Endothelial cell of umbilical vein (primary cell): ENCODE measurements at regions not wholly inside any gene's neighbourhood (a gene's known extent, or its start where the extent isn't known, plus 50 kb on each side); places are given as distances from the start of the nearest gene placed in this dataset.

Experiments used
- BruUV-seq: library from RNA; stranded (reverse); fragments of 400-500 nt; replicated peaks from 2 replicates; lab custom pipeline; 2021; lab: Mats Ljungman, UMichigan
- CTCF ChIA-PET: fragments of 300-600, 350-600 bp; sonication (Branson Sonifier 250); formaldehyde crosslinking; loops from one replicate; lab custom pipeline; 2021; ENCODE audit warnings: antibody characterized with exemption, inconsistent platforms; lab: Charles Lee
- POLR2A ChIA-PET: fragments of 300-600, 350-600 bp; sonication (Branson Sonifier 250); formaldehyde crosslinking; loops from one replicate; lab custom pipeline; 2021; ENCODE audit warnings: antibody characterized with exemption, inconsistent platforms; lab: Charles Lee
- DNase-seq: peaks from one replicate; pipeline ENCODE4 v3.0.0-alpha.2; 2011; ENCODE audit warnings: low read depth, low spot score
- FAIRE-seq: peaks from 2 replicates; lab custom pipeline; 2011; peaks lifted over from hg19 to GRCh38; lab: Jason Lieb, UNC
- H2AFZ ChIP-seq: 2 replicates; pipeline ENCODE4 v1.6.0; 2012; ENCODE audit warnings: low read depth, low read length, control low read depth, inconsistent platforms
- H3K27ac ChIP-seq: 2 replicates; pipeline ENCODE4 v1.5.1; 2011; ENCODE audit warnings: low read depth, mild to moderate bottlenecking, control low read depth, low read length, moderate library complexity; ENCODE audit not compliant: insufficient read depth
- H3K27me3 ChIP-seq, 2 experiments: 2 replicates each; pipeline versions ENCODE4 v1.6.0 to v1.6.1; 2011; ENCODE audit warnings: low read length in 2 of 2, mixed read lengths in 1 of 2; ENCODE audit not compliant: control insufficient read depth in 2 of 2, insufficient read depth in 2 of 2
- H3K36me3 ChIP-seq, 2 experiments: 2 replicates in 1 of 2; 3 replicates in 1 of 2; pipeline ENCODE4 v1.5.1; 2011; ENCODE audit warnings: low read length in 2 of 2, mild to moderate bottlenecking in 1 of 2, moderate library complexity in 1 of 2; ENCODE audit not compliant: control insufficient read depth in 2 of 2, insufficient read depth in 2 of 2; ENCODE audit errors: extremely low read depth in 1 of 2
- H3K4me1 ChIP-seq: 3 replicates; pipeline ENCODE4 v1.5.1; 2011; ENCODE audit warnings: mild to moderate bottlenecking, low read length; ENCODE audit not compliant: control insufficient read depth, insufficient read depth; ENCODE audit errors: extremely low read depth
- H3K4me2 ChIP-seq: 2 replicates; pipeline ENCODE4 v1.6.1; 2011; ENCODE audit warnings: low read length, control low read depth, mixed read lengths; ENCODE audit not compliant: insufficient read depth
- H3K4me3 ChIP-seq, 3 experiments: fragments of 200-600 bp in 1 of 3; sonication (generic), shearing (Covaris generic) in 1 of 3; replicated peaks in 1 of 3; 2 replicates each; pipeline ENCODE4 v1.5.1; 2011 to 2016; ENCODE audit warnings: control low read depth in 3 of 3, low read length in 3 of 3, mild to moderate bottlenecking in 2 of 3, inconsistent platforms in 1 of 3, low read depth in 1 of 3, moderate library complexity in 1 of 3; ENCODE audit not compliant: insufficient read depth in 1 of 3
- H3K79me2 ChIP-seq: 2 replicates; pipeline ENCODE4 v1.6.0; 2012; ENCODE audit warnings: low read length, inconsistent platforms; ENCODE audit not compliant: control insufficient read depth, insufficient read depth
- H3K9ac ChIP-seq: replicated peaks from 2 replicates; pipeline ENCODE3; 2011; ENCODE audit warnings: low read length, control low read depth; ENCODE audit not compliant: insufficient read depth; ENCODE audit errors: extremely low read depth
- H3K9me1 ChIP-seq: replicated peaks from 3 replicates; pipeline ENCODE4 v1.6.0; 2011; ENCODE audit warnings: mild to moderate bottlenecking, low read length; ENCODE audit not compliant: control insufficient read depth, insufficient read depth; ENCODE audit errors: extremely low read depth
- H3K9me3 ChIP-seq: replicated peaks from 2 replicates; pipeline ENCODE4 v1.5.1; 2012; ENCODE audit warnings: low read length, inconsistent platforms; ENCODE audit not compliant: control insufficient read depth, insufficient read depth
- H4K20me1 ChIP-seq: replicated peaks from 2 replicates; pipeline ENCODE3; 2011; ENCODE audit warnings: mild to moderate bottlenecking, low read length; ENCODE audit not compliant: control insufficient read depth, insufficient read depth; ENCODE audit errors: extremely low read depth
- EZH2 ChIP-seq: IDR thresholded peaks from 2 replicates; pipeline ENCODE4 v1.6.1; 2012; ENCODE audit warnings: borderline replicate concordance, low read depth, mild to moderate bottlenecking, moderate library complexity, low read length, inconsistent platforms; ENCODE audit not compliant: severe bottlenecking
- FOS ChIP-seq: IDR thresholded peaks from 2 replicates; pipeline ENCODE4 v1.6.1; 2011; ENCODE audit warnings: mild to moderate bottlenecking, low read length, moderate library complexity, borderline replicate concordance; ENCODE audit not compliant: insufficient read depth
- GATA2 ChIP-seq: IDR thresholded peaks from 2 replicates; pipeline ENCODE4 v1.7.0; 2011; ENCODE audit warnings: low read depth, mild to moderate bottlenecking, moderate library complexity, mixed read lengths, low read length; ENCODE audit not compliant: insufficient read length, insufficient read depth
- JUN ChIP-seq: IDR thresholded peaks from 2 replicates; pipeline ENCODE4 v1.6.1; 2011; ENCODE audit warnings: borderline replicate concordance, low read depth; ENCODE audit not compliant: insufficient read length, insufficient read depth
- MYC ChIP-seq: IDR thresholded peaks from one replicate; pipeline ENCODE4 v1.6.1; 2011; ENCODE audit warnings: mild to moderate bottlenecking, low read depth, low read length
- POLR2A ChIP-seq: IDR thresholded peaks from 2 replicates; pipeline ENCODE4 v1.6.1; 2012; ENCODE audit warnings: low read depth, mild to moderate bottlenecking, control low read depth, low read length
- POLR2AphosphoS5 ChIP-seq: IDR thresholded peaks from 2 replicates; pipeline ENCODE4 v1.6.1; 2012; ENCODE audit warnings: low read depth, mild to moderate bottlenecking, control low read depth, low read length, moderate library complexity; ENCODE audit not compliant: insufficient read depth
- dilution Hi-C: fragments of 300-500 bp; cut with MboI; formaldehyde crosslinking; loops from one replicate; pipeline ENCODE4 v1.15.0; 2019; ENCODE audit warnings: low sequenced_read_pairs; ENCODE audit not compliant: extremely low pct_ligation_motif_present
- intact Hi-C: fragments of 100-400 bp; cut with micrococcal nuclease; formaldehyde crosslinking; loops from one replicate; pipeline ENCODE4 v1.10.0; 2022
- TF ChIP-seq, protein P1 (sequence below), 2 donors: IDR thresholded peaks; 1 replicate in 1 of 2; 2 replicates in 1 of 2; pipeline ENCODE4 v1.5.1; 2011; ENCODE audit warnings: low read length in 2 of 2, mild to moderate bottlenecking in 2 of 2, moderate library complexity in 2 of 2, control low read depth in 1 of 2, inconsistent platforms in 1 of 2, low read depth in 1 of 2; ENCODE audit not compliant: insufficient read depth in 1 of 2; ENCODE audit errors: extremely low read depth in 1 of 2
- TF ChIP-seq, protein P2 (sequence below): IDR thresholded peaks from 2 replicates; pipeline ENCODE4 v1.6.1; 2011; ENCODE audit not compliant: insufficient read depth, insufficient read length

DNA sequence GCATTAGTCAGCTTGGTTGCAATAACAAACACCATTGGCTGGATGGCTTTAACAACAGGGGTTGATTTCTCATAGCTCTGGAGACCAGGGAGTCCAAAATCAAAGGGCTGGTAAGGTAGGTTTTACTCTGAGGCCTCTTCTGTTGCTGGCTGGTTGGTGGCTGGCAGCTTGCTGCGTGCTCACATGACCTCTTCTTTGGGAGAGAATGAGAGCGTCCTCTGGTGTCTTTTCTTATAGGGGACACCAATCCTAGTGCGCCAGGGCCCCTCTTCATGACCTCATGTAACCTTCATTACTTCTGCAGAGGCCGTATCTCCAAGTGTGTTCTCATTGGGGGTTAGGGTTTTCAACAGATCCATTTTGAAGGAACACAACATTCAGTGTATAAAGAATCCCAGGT lies 1308.3 kb downstream of the TBC1D22A start:
- Histone ChIP-seq H3K4me1 (no peaks in the 10 kb centered on the region), H3K27me3 (no peaks in the 10 kb centered on the region), H2AFZ (no peak overlapping the region), H3K27ac (no peak overlapping the region), H3K9me3 (peaks cover 12% of the 10 kb centered on the region), H3K4me2 (no peak overlapping the region), H3K9me1 (no peaks in the 10 kb centered on the region), H3K4me3 (no peak overlapping the region), H4K20me1 (no peaks in the 10 kb centered on the region), H3K9ac (no peak overlapping the region), H3K36me3 (no peaks in the 10 kb centered on the region), H3K79me2 (no peaks in the 10 kb centered on the region)
- no peak for DNase-seq
- CTCF ChIA-PET: no interaction called here
- dilution Hi-C loops: no loop called here
- no peak for TF ChIP-seq MYC
- no peak for TF ChIP-seq FOS
- no peak for TF ChIP-seq GATA2
- TF ChIP-seq, protein P1, sequence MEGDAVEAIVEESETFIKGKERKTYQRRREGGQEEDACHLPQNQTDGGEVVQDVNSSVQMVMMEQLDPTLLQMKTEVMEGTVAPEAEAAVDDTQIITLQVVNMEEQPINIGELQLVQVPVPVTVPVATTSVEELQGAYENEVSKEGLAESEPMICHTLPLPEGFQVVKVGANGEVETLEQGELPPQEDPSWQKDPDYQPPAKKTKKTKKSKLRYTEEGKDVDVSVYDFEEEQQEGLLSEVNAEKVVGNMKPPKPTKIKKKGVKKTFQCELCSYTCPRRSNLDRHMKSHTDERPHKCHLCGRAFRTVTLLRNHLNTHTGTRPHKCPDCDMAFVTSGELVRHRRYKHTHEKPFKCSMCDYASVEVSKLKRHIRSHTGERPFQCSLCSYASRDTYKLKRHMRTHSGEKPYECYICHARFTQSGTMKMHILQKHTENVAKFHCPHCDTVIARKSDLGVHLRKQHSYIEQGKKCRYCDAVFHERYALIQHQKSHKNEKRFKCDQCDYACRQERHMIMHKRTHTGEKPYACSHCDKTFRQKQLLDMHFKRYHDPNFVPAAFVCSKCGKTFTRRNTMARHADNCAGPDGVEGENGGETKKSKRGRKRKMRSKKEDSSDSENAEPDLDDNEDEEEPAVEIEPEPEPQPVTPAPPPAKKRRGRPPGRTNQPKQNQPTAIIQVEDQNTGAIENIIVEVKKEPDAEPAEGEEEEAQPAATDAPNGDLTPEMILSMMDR (IDR thresholded peaks at IDR 0.05; ENCODE audit: extremely low read depth in 1 of 2, insufficient read depth in 1 of 2, low read depth in 1 of 2, low read length in 2 of 2): no peak
- TF ChIP-seq, protein P2, sequence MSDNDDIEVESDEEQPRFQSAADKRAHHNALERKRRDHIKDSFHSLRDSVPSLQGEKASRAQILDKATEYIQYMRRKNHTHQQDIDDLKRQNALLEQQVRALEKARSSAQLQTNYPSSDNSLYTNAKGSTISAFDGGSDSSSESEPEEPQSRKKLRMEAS: no peak
- TF ChIP-seq POLR2AphosphoS5: no peak
- TF ChIP-seq EZH2: no peak
- TF ChIP-seq JUN: no peak
- no peak for TF ChIP-seq POLR2A
- no TSS peak for BruUV-seq
- intact Hi-C loops: no loop called here
- POLR2A ChIA-PET: no interaction called here
- no peak for FAIRE-seq
